Erythroblast (primary cell): ENCODE measurements at regions not wholly inside any gene's neighbourhood (a gene's known extent, or its start where the extent isn't known, plus 50 kb on each side); places are given as distances from the start of the nearest gene placed in this dataset.
"Not testable (repeated sequence)": the region's sequence is repeated elsewhere in the genome, so short reads cannot be mapped to it uniquely, and the experiment has no call there.

Experiments
- DNase-seq, 2 experiments: peaks; one replicate each; lab custom pipeline; 2025; lab: John Stamatoyannopoulos, UW
- GATA1 ChIP-seq: IDR thresholded peaks from 2 replicates; pipeline ENCODE4 v1.6.1; 2011; ENCODE audit warnings: low read depth, mild to moderate bottlenecking, control low read depth, low read length, moderate library complexity
- POLR2A ChIP-seq: IDR thresholded peaks from 2 replicates; pipeline ENCODE4 v1.6.1; 2011; ENCODE audit warnings: mild to moderate bottlenecking, low read length

- TF ChIP-seq GATA1 (no peak), POLR2A (no peak)
- no peak for DNase-seq
These were observed 57.7 kb downstream of the RAD51AP2 start for GRCh38 chr2:17460371-17461086.

GRCh38 chr2:17455343-17455742 is 62.9 kb downstream of the RAD51AP2 start:
- no peak for DNase-seq
- no peak for TF ChIP-seq POLR2A
- no peak for TF ChIP-seq GATA1

GRCh38 chr2:17446191-17446590 is 72.0 kb downstream of the RAD51AP2 start:
- DNase-seq = not testable (repeated sequence)

- DNase-seq = no peak
- TF ChIP-seq POLR2A (no peak), GATA1 (no peak)
These were observed 72.5 kb downstream of the RAD51AP2 start for GRCh38 chr2:17445744-17446143.

GRCh38 chr2:17442334-17442733 is 75.9 kb downstream of the RAD51AP2 start:
- TF ChIP-seq GATA1 (no peak), POLR2A (no peak)
- no peak for DNase-seq

GRCh38 chr2:17441790-17442189 is 76.5 kb downstream of the RAD51AP2 start:
- DNase-seq = no peak
- no peak for TF ChIP-seq GATA1
- TF ChIP-seq POLR2A = no peak

GRCh38 chr2:17441055-17441771 is 77.0 kb downstream of the RAD51AP2 start:
- no peak for DNase-seq
- TF ChIP-seq GATA1 (no peak), POLR2A (no peak)

GRCh38 chr2:17430326-17430725 is 87.9 kb downstream of the RAD51AP2 start:
- DNase-seq = no peak
- no peak for TF ChIP-seq GATA1
- no peak for TF ChIP-seq POLR2A

GRCh38 chr2:17429130-17429529 is 89.1 kb downstream of the RAD51AP2 start:
- TF ChIP-seq POLR2A = no peak
- TF ChIP-seq GATA1 = no peak
- no peak for DNase-seq

- TF ChIP-seq POLR2A (no peak), GATA1 (no peak)
- no peak for DNase-seq
These were observed 90.8 kb downstream of the RAD51AP2 start for GRCh38 chr2:17427401-17427800.

GRCh38 chr2:17426743-17427142 is 91.5 kb downstream of the RAD51AP2 start:
- TF ChIP-seq POLR2A (no peak), GATA1 (no peak)
- DNase-seq = no peak

GRCh38 chr2:17422061-17422460 is 96.2 kb downstream of the RAD51AP2 start:
- TF ChIP-seq POLR2A (no peak), GATA1 (no peak)
- no peak for DNase-seq

- TF ChIP-seq POLR2A = no peak
- TF ChIP-seq GATA1 = no peak
- no peak for DNase-seq
These were observed 101.3 kb downstream of the RAD51AP2 start for GRCh38 chr2:17416884-17417391.

- DNase-seq = no peak
These were observed 105.2 kb downstream of the RAD51AP2 start for GRCh38 chr2:17413036-17413435.

More at GRCh38 chr2:17413036-17413435, 105.2 kb downstream of the RAD51AP2 start:
- TF ChIP-seq POLR2A (no peak), GATA1 (no peak)
